ENCODE measurements at regions not wholly inside any gene's neighbourhood (a gene's known extent, or its start where the extent isn't known, plus 50 kb on each side); places are given as distances from the start of the nearest gene placed in this dataset.

DNA sequence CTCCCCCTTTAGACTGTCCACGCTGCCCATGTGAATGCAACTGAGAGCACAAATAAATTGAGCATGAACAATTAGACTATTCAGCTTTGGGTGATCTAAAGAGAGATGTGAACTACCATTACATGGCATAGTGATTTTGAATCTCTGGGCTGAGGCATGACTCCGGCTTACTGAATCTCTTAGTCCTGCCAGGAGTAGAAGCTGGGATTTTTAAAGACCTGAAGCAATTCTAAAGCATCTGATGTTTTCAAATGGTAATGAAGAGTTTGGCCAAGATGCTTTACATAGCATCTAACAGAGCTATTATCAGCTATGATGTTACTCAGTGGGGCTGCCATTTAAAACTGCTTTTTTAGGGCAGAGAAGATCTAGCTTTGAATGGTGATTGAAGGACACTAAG is 1059.1 kb downstream of the SORCS3 start:
- Histone ChIP-seq H3K9me3 (ENCODE audit: control insufficient read depth, insufficient read depth, low read length) (no peaks in the 10 kb centered on the region), H3K27me3 (ENCODE audit: control insufficient read depth, insufficient read depth, low read length) (peaks cover 8% of the 10 kb centered on the region; the same call in 1 of the 2 replicates), H3K4me3 (ENCODE audit: low read length) (no peak overlapping the region), H3K36me3 (ENCODE audit: control insufficient read depth, insufficient read depth, low read length) (no peaks in the 10 kb centered on the region), H3K27ac (ENCODE audit: low read length) (no peak overlapping the region), H3K4me1 (ENCODE audit: control insufficient read depth, insufficient read depth, low read length) (no peaks in the 10 kb centered on the region; the same call in 1 of the 2 replicates)
- DNase-seq (ENCODE audit: low read depth, low spot score), result no peak
- no CpG with 5 or more reads among the region's 2 CpGs for WGBS (ENCODE audit: insufficient coverage, insufficient read length)

DNA sequence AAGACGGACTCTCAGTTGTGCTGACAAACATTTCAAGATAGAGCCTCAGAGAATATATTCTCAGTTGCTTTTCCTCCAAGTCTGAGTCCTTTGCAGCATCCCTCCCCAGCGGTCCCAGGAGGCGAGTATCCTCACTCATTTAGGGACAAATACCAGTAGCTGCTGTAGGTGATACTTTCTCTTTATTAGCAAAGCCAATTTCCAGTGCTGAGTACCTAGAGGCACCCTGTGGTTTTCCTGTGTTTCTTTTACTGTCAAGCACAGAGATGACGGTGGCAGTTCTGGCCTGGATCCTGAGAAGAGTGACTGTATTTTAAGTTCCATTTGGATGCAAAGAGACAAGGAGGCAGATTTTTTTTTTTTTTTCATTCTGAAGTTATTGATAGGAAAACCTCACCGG is 1058.4 kb downstream of the SORCS3 start:
- H3K27me3 ChIP-seq (ENCODE audit: control insufficient read depth, insufficient read depth, low read length), result peaks cover 8% of the 10 kb centered on the region; the same call in 1 of the 2 replicates
- no peak overlapping the region for H3K4me3 ChIP-seq (ENCODE audit: low read length)
- DNase-seq (ENCODE audit: low read depth, low spot score), result no peak
- no peak overlapping the region for H3K27ac ChIP-seq (ENCODE audit: low read length)
- H3K9me3 ChIP-seq (ENCODE audit: control insufficient read depth, insufficient read depth, low read length), result no peaks in the 10 kb centered on the region
- H3K36me3 ChIP-seq (ENCODE audit: control insufficient read depth, insufficient read depth, low read length), result no peaks in the 10 kb centered on the region
- H3K4me1 ChIP-seq (ENCODE audit: control insufficient read depth, insufficient read depth, low read length), result no peaks in the 10 kb centered on the region; the same call in 1 of the 2 replicates
- no CpG with 5 or more reads among the region's 5 CpGs for WGBS (ENCODE audit: insufficient coverage, insufficient read length)

DNA sequence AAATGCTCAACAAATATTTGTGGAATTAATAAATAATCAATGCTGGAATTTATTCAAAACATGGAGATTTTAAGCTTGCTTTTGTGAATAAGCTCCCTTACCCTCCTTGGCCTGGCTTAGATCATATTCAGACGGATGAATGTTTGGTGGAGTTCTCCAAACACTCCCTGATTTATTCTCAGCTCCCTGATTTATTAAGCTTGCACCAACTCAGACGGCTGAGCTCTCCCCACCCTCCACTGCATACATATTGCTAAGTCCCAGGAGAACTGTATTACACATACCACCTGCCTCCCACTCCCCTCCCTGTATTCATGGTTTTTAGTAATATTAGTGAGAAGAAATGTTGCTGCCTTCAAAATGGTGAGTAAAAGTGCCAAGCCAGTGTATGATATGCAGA is 1057.5 kb downstream of the SORCS3 start:
- Histone ChIP-seq H3K36me3 (ENCODE audit: control insufficient read depth, insufficient read depth, low read length) (no peaks in the 10 kb centered on the region), H3K4me1 (ENCODE audit: control insufficient read depth, insufficient read depth, low read length) (no peaks in the 10 kb centered on the region; the same call in 1 of the 2 replicates), H3K9me3 (ENCODE audit: control insufficient read depth, insufficient read depth, low read length) (no peaks in the 10 kb centered on the region), H3K27me3 (ENCODE audit: control insufficient read depth, insufficient read depth, low read length) (peaks cover 8% of the 10 kb centered on the region; the same call in 1 of the 2 replicates), H3K27ac (ENCODE audit: low read length) (no peak overlapping the region), H3K4me3 (ENCODE audit: low read length) (no peak overlapping the region)
- no CpG with 5 or more reads among the region's 2 CpGs for WGBS (ENCODE audit: insufficient coverage, insufficient read length)
- DNase-seq (ENCODE audit: low read depth, low spot score), result no peak

DNA sequence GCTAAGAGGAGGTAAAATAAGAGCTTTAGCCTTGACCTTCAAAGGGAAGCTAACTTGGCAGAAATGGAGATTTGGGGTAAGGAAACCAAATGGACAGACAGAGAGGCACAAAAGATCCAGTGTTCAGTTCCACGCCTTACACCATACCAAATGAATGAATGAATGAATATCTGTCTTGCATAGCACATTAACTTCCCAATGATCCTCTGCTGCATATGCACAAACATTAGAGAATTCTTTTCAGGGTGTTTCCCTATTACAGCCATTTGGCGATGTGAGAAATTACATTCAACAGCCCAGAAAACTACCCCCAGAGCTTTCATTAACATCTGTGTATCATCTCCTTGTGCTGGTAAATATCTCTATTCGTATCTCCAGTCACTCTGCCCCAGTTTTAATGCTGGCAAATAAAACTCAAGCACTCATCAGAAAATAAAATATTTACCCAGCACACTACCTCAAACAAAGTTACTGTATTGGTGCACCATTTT is 1056.2 kb downstream of the SORCS3 start:
- peaks cover 8% of the 10 kb centered on the region; the same call in 1 of the 2 replicates for H3K27me3 ChIP-seq (ENCODE audit: control insufficient read depth, insufficient read depth, low read length)
- no peaks in the 10 kb centered on the region for H3K36me3 ChIP-seq (ENCODE audit: control insufficient read depth, insufficient read depth, low read length)
- WGBS (ENCODE audit: insufficient coverage, insufficient read length), result no CpG with 5 or more reads among the region's 3 CpGs
- no peak overlapping the region for H3K27ac ChIP-seq (ENCODE audit: low read length)
- no peak overlapping the region for H3K4me3 ChIP-seq (ENCODE audit: low read length)
- DNase-seq (ENCODE audit: low read depth, low spot score), result no peak
- H3K9me3 ChIP-seq (ENCODE audit: control insufficient read depth, insufficient read depth, low read length), result no peaks in the 10 kb centered on the region
- no peaks in the 10 kb centered on the region; the same call in 1 of the 2 replicates for H3K4me1 ChIP-seq (ENCODE audit: control insufficient read depth, insufficient read depth, low read length)

DNA sequence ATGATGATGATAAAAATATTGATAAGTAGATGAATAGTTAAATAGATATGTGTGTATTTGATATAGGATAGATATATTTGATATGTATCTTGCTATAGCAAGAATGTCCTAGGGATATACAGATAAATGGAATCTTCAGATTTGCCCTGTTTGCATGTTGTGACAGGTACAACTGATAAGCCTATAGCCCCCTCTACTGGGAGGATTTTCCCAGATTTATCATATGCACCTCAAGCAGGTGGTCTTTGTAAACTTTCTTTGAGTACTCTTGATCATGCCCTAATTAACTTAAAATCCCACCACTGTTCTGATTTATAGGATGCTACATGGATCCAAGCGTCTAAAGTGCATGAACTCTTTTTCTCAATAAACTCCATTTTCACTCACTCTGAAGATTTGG is 1050.7 kb downstream of the SORCS3 start:
- Histone ChIP-seq H3K9me3 (ENCODE audit: control insufficient read depth, insufficient read depth, low read length) (no peaks in the 10 kb centered on the region), H3K36me3 (ENCODE audit: control insufficient read depth, insufficient read depth, low read length) (no peaks in the 10 kb centered on the region), H3K4me1 (ENCODE audit: control insufficient read depth, insufficient read depth, low read length) (no peaks in the 10 kb centered on the region; the same call in 1 of the 2 replicates), H3K27ac (ENCODE audit: low read length) (no peak overlapping the region), H3K27me3 (ENCODE audit: control insufficient read depth, insufficient read depth, low read length) (no peaks in the 10 kb centered on the region), H3K4me3 (ENCODE audit: low read length) (no peak overlapping the region)
- DNase-seq (ENCODE audit: low read depth, low spot score), result no peak
- no CpG with 5 or more reads among the region's 1 CpG for WGBS (ENCODE audit: insufficient coverage, insufficient read length)

DNA sequence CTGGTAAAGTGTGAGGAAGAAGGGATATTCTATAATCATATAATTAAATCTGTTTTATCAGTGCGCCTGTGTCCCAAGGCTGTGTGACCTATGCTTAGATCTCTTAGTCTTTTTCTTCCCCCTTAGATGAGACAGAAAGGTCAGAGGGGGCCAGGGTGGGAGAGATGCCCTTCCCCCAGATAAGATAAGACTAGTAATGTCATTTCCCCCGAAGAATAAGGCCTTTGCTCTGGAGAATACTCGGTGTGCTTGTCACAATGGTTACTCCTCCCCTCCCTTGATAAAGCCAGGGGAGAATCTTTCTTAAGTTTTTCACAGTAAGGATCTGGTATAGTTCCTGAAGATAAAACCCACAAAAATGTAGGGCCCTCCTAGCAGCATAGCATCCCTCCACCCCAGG is 1041.8 kb downstream of the SORCS3 start:
- WGBS (ENCODE audit: insufficient coverage, insufficient read length), result no CpG with 5 or more reads among the region's 3 CpGs
- no peak for DNase-seq (ENCODE audit: low read depth, low spot score)
- no peaks in the 10 kb centered on the region for H3K36me3 ChIP-seq (ENCODE audit: control insufficient read depth, insufficient read depth, low read length)
- no peaks in the 10 kb centered on the region for H3K9me3 ChIP-seq (ENCODE audit: control insufficient read depth, insufficient read depth, low read length)
- no peaks in the 10 kb centered on the region for H3K4me1 ChIP-seq (ENCODE audit: control insufficient read depth, insufficient read depth, low read length)
- no peak overlapping the region for H3K27ac ChIP-seq (ENCODE audit: low read length)
- H3K4me3 ChIP-seq (ENCODE audit: low read length), result no peak overlapping the region
- no peaks in the 10 kb centered on the region for H3K27me3 ChIP-seq (ENCODE audit: control insufficient read depth, insufficient read depth, low read length)

DNA sequence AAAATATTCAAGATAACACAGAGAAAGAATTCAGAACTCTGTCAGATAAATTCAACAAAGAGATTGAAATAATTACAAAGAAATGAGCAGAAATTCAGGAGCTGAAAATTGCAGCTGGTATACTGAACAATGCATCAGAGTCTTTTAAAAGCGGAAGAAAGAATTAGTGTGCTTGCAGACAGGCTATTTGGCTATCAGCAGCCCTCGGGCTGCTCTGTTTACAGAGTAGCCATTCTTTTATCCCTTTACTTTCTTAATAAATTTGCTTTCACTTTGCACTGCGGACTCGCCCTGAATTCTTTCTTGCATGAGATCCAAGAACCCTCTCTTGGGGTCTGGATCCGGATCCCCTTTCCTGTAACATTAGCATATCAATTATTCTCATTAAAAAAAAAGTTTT is 1040.0 kb downstream of the SORCS3 start:
- no peak overlapping the region for H3K27ac ChIP-seq (ENCODE audit: low read length)
- H3K9me3 ChIP-seq (ENCODE audit: control insufficient read depth, insufficient read depth, low read length), result no peaks in the 10 kb centered on the region; the same call in 1 of the 2 replicates
- no CpG with 5 or more reads among the region's 5 CpGs for WGBS (ENCODE audit: insufficient coverage, insufficient read length)
- H3K36me3 ChIP-seq (ENCODE audit: control insufficient read depth, insufficient read depth, low read length), result no peaks in the 10 kb centered on the region
- no peaks in the 10 kb centered on the region for H3K27me3 ChIP-seq (ENCODE audit: control insufficient read depth, insufficient read depth, low read length)
- no peaks in the 10 kb centered on the region for H3K4me1 ChIP-seq (ENCODE audit: control insufficient read depth, insufficient read depth, low read length)
- H3K4me3 ChIP-seq (ENCODE audit: low read length), result no peak overlapping the region
- DNase-seq (ENCODE audit: low read depth, low spot score), result no peak

DNA sequence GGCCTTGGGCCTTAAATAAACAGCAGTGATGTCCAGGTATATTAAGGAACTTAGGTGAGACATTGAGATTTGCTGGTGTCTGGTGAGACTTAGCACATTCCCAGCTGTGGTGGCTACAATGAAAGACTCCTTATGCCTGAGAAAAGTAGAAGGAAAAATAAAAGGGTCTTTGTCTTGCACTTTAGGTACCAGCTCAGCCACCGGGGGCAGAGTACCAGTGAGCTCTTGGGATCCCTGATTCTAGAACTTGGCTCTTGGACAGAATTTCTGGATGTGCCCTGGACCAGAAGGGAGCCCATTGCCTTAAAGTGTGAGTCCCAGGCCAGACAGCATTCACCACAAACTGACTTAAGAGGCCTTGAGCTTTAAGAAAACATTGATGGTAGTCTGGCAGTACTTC is 1038.7 kb downstream of the SORCS3 start:
- Histone ChIP-seq H3K36me3 (ENCODE audit: control insufficient read depth, insufficient read depth, low read length) (no peaks in the 10 kb centered on the region), H3K9me3 (ENCODE audit: control insufficient read depth, insufficient read depth, low read length) (no peaks in the 10 kb centered on the region; the same call in 1 of the 2 replicates), H3K27ac (ENCODE audit: low read length) (no peak overlapping the region), H3K4me3 (ENCODE audit: low read length) (no peak overlapping the region), H3K4me1 (ENCODE audit: control insufficient read depth, insufficient read depth, low read length) (no peaks in the 10 kb centered on the region), H3K27me3 (ENCODE audit: control insufficient read depth, insufficient read depth, low read length) (no peaks in the 10 kb centered on the region)
- no peak for DNase-seq (ENCODE audit: low read depth, low spot score)
- no CpG with 5 or more reads among the region's 1 CpG for WGBS (ENCODE audit: insufficient coverage, insufficient read length)

DNA sequence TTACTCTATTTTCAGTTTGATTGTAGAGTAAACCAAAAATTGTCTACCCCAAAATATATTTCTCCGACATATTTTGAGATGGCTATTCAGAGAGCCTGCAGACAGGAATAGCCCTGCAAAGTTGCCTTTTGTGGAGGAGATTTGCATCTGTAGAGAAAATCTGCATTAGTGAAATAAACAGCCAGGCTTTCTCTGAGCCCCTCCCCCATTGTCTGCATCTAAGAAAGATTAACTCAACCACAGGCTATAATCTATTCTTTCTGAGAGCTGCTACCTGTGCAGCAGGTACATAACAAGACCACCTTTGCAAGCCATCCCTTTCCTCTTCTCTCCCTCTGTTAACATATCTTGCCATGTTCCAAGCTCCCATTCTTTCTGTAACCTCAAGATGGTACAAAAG is 1034.2 kb downstream of the SORCS3 start:
- H3K4me1 ChIP-seq (ENCODE audit: control insufficient read depth, insufficient read depth, low read length), result no peaks in the 10 kb centered on the region
- no peaks in the 10 kb centered on the region for H3K36me3 ChIP-seq (ENCODE audit: control insufficient read depth, insufficient read depth, low read length)
- no peak for DNase-seq (ENCODE audit: low read depth, low spot score)
- no CpG with 5 or more reads among the region's 1 CpG for WGBS (ENCODE audit: insufficient coverage, insufficient read length)
- H3K27me3 ChIP-seq (ENCODE audit: control insufficient read depth, insufficient read depth, low read length), result no peaks in the 10 kb centered on the region
- H3K4me3 ChIP-seq (ENCODE audit: low read length), result no peak overlapping the region
- no peaks in the 10 kb centered on the region; the same call in 1 of the 2 replicates for H3K9me3 ChIP-seq (ENCODE audit: control insufficient read depth, insufficient read depth, low read length)
- H3K27ac ChIP-seq (ENCODE audit: low read length), result no peak overlapping the region

DNA sequence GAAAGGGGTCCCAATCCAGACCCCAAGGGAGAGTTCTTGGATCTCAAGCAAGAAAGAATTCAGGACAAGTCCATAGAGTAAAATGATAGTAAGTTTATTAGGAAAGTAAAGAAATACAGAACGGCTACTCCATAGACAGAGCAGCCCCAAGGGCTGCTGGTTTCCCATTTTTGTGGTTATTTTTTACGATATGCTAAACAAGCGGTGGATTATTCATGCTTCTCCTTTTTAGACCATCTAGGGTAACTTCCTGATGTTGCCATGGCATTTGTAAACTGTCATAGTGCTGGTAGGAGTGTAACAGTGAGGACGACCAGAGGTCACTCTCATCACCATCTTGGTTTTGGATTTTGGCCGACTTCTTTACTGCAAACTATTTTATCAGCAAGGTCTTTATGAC is 1033.4 kb downstream of the SORCS3 start:
- no peak for DNase-seq (ENCODE audit: low read depth, low spot score)
- Histone ChIP-seq H3K9me3 (ENCODE audit: control insufficient read depth, insufficient read depth, low read length) (no peaks in the 10 kb centered on the region; the same call in 1 of the 2 replicates), H3K27me3 (ENCODE audit: control insufficient read depth, insufficient read depth, low read length) (no peaks in the 10 kb centered on the region), H3K4me3 (ENCODE audit: low read length) (no peak overlapping the region), H3K36me3 (ENCODE audit: control insufficient read depth, insufficient read depth, low read length) (no peaks in the 10 kb centered on the region), H3K4me1 (ENCODE audit: control insufficient read depth, insufficient read depth, low read length) (no peaks in the 10 kb centered on the region), H3K27ac (ENCODE audit: low read length) (no peak overlapping the region)
- no CpG with 5 or more reads among the region's 5 CpGs for WGBS (ENCODE audit: insufficient coverage, insufficient read length)

DNA sequence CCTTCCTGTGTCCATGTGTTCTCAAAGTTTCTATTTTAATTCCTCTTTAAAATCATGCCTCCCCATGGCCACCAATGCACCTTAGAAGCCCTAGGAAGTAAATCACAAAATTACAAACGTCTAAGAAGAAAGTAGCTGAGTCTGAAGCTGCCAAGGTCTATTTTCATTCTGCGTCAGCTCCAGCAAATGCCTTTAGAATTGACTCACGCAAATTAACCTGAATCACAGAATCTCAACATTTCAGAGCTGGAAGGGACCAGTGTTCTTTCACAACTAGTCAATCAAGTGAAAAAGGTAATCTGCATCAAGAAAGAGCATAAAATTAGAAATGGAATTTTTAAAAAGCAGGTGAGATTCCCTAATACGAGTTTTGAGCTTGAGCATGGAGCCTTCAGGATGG is 1017.6 kb downstream of the SORCS3 start:
- Histone ChIP-seq H3K36me3 (ENCODE audit: control insufficient read depth, insufficient read depth, low read length) (no peaks in the 10 kb centered on the region), H3K4me3 (ENCODE audit: low read length) (no peak overlapping the region), H3K4me1 (ENCODE audit: control insufficient read depth, insufficient read depth, low read length) (peaks cover 1% of the 10 kb centered on the region; the same call in 1 of the 2 replicates), H3K9me3 (ENCODE audit: control insufficient read depth, insufficient read depth, low read length) (no peaks in the 10 kb centered on the region), H3K27ac (ENCODE audit: low read length) (no peak overlapping the region), H3K27me3 (ENCODE audit: control insufficient read depth, insufficient read depth, low read length) (no peaks in the 10 kb centered on the region)
- no peak for DNase-seq (ENCODE audit: low read depth, low spot score)
- WGBS (ENCODE audit: insufficient coverage, insufficient read length), result no CpG with 5 or more reads among the region's 4 CpGs
